Heart left ventricle (tissue), 13 donors: ENCODE measurements at regions not wholly inside any gene's neighbourhood (a gene's known extent, or its start where the extent isn't known, plus 50 kb on each side); places are given as distances from the start of the nearest gene placed in this dataset.

Source experiments
- CTCF ChIP-seq, 12 donors: fragments of 200-600 bp; sonication (generic) in 4 of 12; IDR thresholded peaks; one replicate each; pipeline versions ENCODE4 v1.5.0 to v1.8.0; 2018 to 2022; ENCODE audit warnings: antibody characterized with exemption in 12 of 12, mild to moderate bottlenecking in 5 of 12
- POLR2A ChIP-seq, 2 donors: fragments of 450-650 bp; IDR thresholded peaks; one replicate each; pipeline ENCODE4 v1.6.1; 2017; ENCODE audit warnings: antibody characterized with exemption in 2 of 2, mild to moderate bottlenecking in 2 of 2, moderate library complexity in 2 of 2
- donor health status: ischemic (EF 13 %, LVEDD 7.1; RV severe dilation, severe dysfunction).
- donor health status: DM: no; HTN: yes; CAD: no.
- donor health status: DM: no; HTN: no; CAD: no.
- donor health status: ischemic (EF 25% LVEDD 6.9; RV normal size, moderate dysfunction).
- donor health status: ischemic (EF 25% LVEDD 5.7; RV mildly dilated, moderate dysfunction).
- donor health status: ischemic (EF 35%, LVEDD 5.7; RV mildly dilated, moderate dysfunction).
- donor health status: nonischemic (EF 11% LVEDD 7.7; RV severe dilation, severe dysfunction).
- donor health status: DM: yes; HTN: yes; CAD: no.
- donor health status: PGD.
- donor health status: ischemic (EF 29% LVEDD 5.4; RV normal size, mild dysfunction).
- donor health status: nonischemic (EF 23%, LVEDD 6.1; RV moderate dilation, normal function).

- TF ChIP-seq CTCF (IDR thresholded peaks at IDR 0.05) = no peak
- no peak for TF ChIP-seq POLR2A (IDR thresholded peaks at IDR 0.05)
Measured at GRCh38 chr16:86292942-86293341, 217.4 kb upstream of the FOXF1 start.
